Mesodermal cell (in vitro differentiated cells): ENCODE measurements at regions not wholly inside any gene's neighbourhood (a gene's known extent, or its start where the extent isn't known, plus 50 kb on each side); places are given as distances from the start of the nearest gene placed in this dataset.

Experiments used
- H3K27ac ChIP-seq: 2 replicates; pipeline ENCODE4 v1.7.0; 2013; ENCODE audit warnings: mild to moderate bottlenecking, low read depth, low read length, moderate library complexity; ENCODE audit not compliant: severe bottlenecking
- H3K36me3 ChIP-seq: 2 replicates; pipeline ENCODE4 v1.7.1; 2013; ENCODE audit warnings: mild to moderate bottlenecking, low read length, moderate library complexity; ENCODE audit not compliant: control insufficient read depth, insufficient read depth
- H3K4me1 ChIP-seq: one replicate; pipeline ENCODE4 v1.7.1; 2013; ENCODE audit warnings: mild to moderate bottlenecking, low read length; ENCODE audit not compliant: insufficient read depth, control insufficient read depth, poor library complexity, severe bottlenecking
- H3K4me3 ChIP-seq: 2 replicates; pipeline ENCODE4 v1.7.0; 2013; ENCODE audit warnings: low read length, control low read depth, mild to moderate bottlenecking; ENCODE audit not compliant: insufficient read depth, poor library complexity, severe bottlenecking; ENCODE audit errors: extremely low read depth
- H3K9me3 ChIP-seq: 2 replicates; pipeline ENCODE4 v1.7.1; 2013; ENCODE audit warnings: mild to moderate bottlenecking, low read length, moderate library complexity; ENCODE audit not compliant: control insufficient read depth
- WGBS, 2 experiments: methylation state at CpG; one replicate each; pipeline ENCODE4 v1.1.5; 2013; ENCODE audit warnings: missing lambda C conversion rate in 2 of 2; ENCODE audit not compliant: insufficient coverage in 2 of 2; 5-methylcytosine and 5-hydroxymethylcytosine counted together

DNA sequence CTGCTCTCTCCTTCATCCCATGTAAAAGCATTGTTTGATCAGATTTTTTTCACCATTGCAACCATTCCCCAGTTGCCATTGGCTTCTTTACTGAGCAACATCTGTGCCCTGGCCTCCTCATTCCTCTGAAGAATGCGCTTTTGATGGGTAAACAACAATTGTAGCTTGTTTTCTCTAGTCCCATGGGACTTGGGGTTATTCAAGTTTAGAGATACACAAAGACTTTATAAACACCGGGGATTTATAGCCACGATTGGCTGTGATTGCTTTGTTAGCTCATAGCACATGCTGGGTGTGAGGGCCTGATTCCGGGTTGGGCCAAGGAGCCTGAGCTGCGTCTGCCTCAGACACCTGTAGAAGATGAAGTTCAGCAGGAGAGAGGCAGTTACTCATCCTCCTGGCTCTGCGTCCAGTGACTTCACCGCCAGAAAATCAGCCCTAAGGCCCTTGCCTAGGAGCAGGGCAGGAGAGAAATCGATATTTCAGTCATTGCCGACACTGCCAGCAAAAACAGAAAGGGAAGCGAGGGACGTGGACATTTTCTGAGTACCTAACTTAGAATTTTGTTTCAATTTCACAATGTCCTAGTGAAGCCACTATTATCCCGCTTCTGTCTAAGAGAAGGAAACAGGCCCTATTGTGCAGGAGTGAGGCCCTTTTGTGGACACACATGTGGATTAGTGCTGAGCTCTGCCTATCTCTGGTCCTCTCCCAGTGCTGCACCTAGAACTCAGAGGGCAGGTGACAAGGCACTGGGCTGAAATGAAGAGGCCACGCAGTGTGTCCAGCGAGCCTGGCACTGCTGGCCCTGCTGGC, 159.8 kb upstream of the USP24 start:
- no peaks in the 10 kb centered on the region for H3K4me1 ChIP-seq
- no peaks in the 10 kb centered on the region for H3K9me3 ChIP-seq
- no peaks in the 10 kb centered on the region for H3K36me3 ChIP-seq
- H3K27ac ChIP-seq = no peak overlapping the region
- 87 to 94% methylated on average over 12 to 13 of the region's 14 CpGs for WGBS, 2 experiments
- H3K4me3 ChIP-seq = no peak overlapping the region

DNA sequence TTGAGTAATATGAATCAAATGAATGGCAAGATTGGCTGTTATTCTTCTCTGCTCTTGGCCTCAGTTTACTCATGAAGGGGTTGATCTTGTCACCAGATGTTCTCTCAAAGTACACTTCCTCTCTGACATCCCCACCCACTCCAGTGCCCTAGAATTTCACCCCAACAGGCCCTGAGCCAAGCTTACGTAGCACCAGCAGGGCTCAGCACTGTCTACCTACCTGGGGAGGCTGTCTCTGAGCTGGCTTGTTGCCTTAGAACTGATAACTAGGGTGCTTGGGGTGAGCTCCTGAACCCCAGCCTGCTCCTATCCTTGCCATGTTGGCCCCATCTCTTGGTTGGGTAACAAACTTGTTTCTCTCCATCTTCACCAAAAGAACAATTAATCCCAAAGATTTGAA, 159.1 kb upstream of the USP24 start:
- no peak overlapping the region for H3K4me3 ChIP-seq
- no peaks in the 10 kb centered on the region for H3K4me1 ChIP-seq
- H3K36me3 ChIP-seq = no peaks in the 10 kb centered on the region
- 83% methylated on average over 1 of the region's 1 CpG; no CpG with 5 or more reads in 1 of the 2 experiments for WGBS, 2 experiments
- no peaks in the 10 kb centered on the region for H3K9me3 ChIP-seq
- H3K27ac ChIP-seq = no peak overlapping the region

DNA sequence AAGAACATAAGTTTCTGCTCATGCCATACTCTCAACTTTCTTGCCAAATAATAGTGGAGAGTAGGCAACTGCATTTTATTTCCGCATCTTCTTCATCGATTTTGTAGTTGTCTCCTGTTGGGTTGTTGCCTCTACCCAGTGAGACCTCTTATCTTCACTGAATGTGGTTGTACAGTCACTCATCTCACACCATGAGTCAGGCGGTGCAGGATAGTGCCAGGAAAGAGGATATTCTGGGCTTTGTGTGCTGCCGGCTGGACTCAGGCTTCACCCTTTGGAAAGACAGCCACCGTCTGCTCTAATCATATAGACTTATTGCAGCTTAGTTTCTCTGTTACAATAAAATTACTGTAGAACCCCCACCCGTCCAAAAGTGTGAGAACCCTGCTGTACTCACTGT, 154.3 kb upstream of the USP24 start:
- Histone ChIP-seq H3K9me3 (no peaks in the 10 kb centered on the region), H3K36me3 (no peaks in the 10 kb centered on the region), H3K4me3 (no peak overlapping the region), H3K27ac (no peak overlapping the region), H3K4me1 (no peaks in the 10 kb centered on the region)
- 81 to 94% methylated on average over 2 to 5 of the region's 6 CpGs for WGBS, 2 experiments

DNA sequence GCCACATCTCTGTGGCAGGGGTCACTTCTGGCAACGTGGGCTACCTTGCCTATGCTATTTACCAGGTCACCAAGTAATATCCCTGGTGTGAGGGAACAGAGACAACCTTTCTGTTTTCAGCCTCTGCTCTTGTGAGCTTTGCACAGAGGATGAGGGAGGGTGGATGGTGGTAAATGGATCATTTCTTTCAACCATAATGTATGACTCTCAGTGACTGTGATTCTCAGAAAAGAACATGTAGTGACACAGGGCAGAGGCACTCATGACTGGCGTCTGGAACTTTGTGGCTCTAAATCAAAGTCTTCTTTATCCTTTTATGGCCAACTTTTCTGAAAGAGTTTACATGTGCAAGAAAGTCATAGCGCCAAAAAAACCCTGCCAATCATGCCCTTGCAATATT, 153.5 kb upstream of the USP24 start:
- H3K4me3 ChIP-seq = no peak overlapping the region
- H3K36me3 ChIP-seq = no peaks in the 10 kb centered on the region
- H3K4me1 ChIP-seq = no peaks in the 10 kb centered on the region
- no peak overlapping the region for H3K27ac ChIP-seq
- WGBS, 2 experiments = 72 to 75% methylated on average over 3 of the region's 3 CpGs
- H3K9me3 ChIP-seq = no peaks in the 10 kb centered on the region

DNA sequence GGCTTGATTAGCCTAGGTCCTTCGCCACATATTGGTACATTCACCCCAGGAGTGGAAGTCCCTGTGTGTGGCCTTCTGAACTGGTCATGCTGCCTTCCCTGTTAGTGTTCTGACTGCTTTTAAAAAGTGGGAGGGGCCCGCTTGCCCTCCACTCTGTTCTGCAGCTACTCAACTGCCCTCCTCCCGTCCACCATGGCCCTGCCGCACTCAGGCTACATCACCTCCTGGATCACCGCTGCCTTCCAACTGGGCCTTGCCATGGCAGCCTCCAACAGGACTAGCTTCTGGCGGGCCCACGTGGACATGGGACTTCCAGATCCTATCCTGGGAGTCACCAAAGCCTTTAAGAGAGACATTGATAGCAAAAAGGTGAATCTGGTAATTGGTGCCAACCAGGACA, 152.1 kb upstream of the USP24 start:
- Histone ChIP-seq H3K4me3 (no peak overlapping the region), H3K9me3 (no peaks in the 10 kb centered on the region), H3K27ac (no peak overlapping the region), H3K4me1 (peaks cover 7% of the 10 kb centered on the region), H3K36me3 (no peaks in the 10 kb centered on the region)
- WGBS, 2 experiments = 88 to 94% methylated on average over 6 to 7 of the region's 7 CpGs

DNA sequence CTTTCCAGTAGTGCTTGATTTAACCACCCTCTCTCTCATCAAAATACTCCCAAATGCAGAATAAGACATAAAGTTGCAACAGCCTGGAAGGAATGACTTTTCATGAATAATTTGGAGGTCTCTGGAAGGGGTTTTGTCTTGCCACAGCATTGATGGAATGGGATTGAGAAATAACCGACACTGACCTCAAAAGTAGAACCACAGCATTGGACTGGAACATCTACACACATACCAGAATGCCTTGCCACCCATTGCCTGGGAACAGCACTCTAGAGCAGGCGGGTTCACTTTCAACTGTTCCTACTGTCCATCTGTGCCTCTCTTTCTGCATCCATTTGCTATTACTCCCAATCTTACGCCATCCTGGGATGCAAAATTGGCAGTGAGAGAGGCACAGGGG, 149.1 kb upstream of the USP24 start:
- H3K4me1 ChIP-seq = peaks cover 7% of the 10 kb centered on the region

DNA sequence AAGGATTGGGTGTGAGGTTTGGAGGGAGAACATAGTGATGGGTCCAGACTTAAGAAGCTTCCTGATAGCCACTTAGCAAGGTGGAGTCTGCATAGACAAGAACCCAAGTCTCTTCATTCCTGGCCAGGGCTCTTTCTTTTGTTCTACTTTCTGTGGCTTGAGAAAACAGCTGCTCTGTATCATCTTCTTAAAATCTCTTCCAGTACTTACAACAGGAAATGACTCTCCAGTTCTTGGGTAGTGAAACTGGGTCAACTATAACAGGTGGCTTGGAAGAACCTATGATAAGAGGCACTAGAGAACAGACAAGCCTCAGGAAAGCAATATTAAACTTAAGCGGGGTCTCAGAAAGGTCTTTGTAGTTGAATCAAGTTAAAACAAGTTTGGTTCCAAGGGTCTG, 148.1 kb upstream of the USP24 start:
- H3K9me3 ChIP-seq = no peaks in the 10 kb centered on the region
- no peak overlapping the region for H3K27ac ChIP-seq
- no CpG with 5 or more reads among the region's 1 CpG for WGBS, 2 experiments
- no peak overlapping the region for H3K4me3 ChIP-seq
- no peaks in the 10 kb centered on the region for H3K36me3 ChIP-seq
- H3K4me1 ChIP-seq = peaks cover 7% of the 10 kb centered on the region

More for the DNA sequence above, 149.1 kb upstream of the USP24 start:
- Histone ChIP-seq H3K9me3 (no peaks in the 10 kb centered on the region), H3K4me3 (no peak overlapping the region), H3K36me3 (no peaks in the 10 kb centered on the region), H3K27ac (no peak overlapping the region)
- WGBS, 2 experiments = 80% methylated on average over 2 of the region's 3 CpGs; no CpG with 5 or more reads in 1 of the 2 experiments

DNA sequence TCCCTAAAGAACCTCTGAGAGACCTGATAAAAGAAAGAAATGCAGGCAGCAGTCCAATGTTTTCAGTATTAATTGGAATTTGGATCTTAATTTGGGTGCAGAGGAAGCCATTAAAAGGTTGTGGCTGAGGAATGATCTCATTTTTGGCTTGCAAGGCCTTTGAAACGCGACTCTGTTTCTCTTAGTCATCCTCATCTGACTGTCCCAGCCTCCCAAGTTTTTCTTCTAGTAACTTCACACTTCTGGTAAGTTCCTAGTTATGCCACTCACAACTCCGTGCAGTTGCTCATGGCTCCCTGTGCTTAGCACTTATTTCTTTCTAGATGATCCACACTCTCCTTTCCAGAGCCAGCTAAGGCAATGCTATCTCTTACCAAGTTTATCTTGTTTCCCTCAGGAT, 147.4 kb upstream of the USP24 start:
- Histone ChIP-seq H3K4me1 (peaks cover 7% of the 10 kb centered on the region), H3K4me3 (no peak overlapping the region), H3K36me3 (no peaks in the 10 kb centered on the region), H3K9me3 (no peaks in the 10 kb centered on the region), H3K27ac (no peak overlapping the region)
- 84 to 88% methylated on average over 3 of the region's 3 CpGs for WGBS, 2 experiments

DNA sequence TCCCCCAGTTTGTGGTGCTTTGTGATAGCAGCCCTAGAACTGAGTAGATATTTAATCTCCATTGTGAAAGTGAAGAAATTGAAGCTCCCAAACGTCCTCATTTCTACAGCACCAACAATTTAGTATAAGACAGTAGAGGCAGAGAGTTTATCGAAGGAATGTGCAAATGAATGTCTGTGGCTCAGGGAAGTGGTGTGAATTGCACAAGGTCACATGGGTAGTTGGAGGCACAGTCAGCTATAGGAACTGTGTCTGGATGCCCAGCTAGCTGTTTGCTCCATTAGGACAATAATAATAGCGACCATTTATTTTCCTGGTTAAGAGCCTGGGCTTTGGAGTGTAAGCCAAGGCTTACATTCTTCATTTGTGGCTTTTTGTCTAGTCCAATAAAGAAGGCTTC, 144.4 kb upstream of the USP24 start:
- 76 to 86% methylated on average over 1 to 2 of the region's 3 CpGs for WGBS, 2 experiments
- Histone ChIP-seq H3K4me1 (peaks cover 7% of the 10 kb centered on the region), H3K9me3 (no peaks in the 10 kb centered on the region), H3K4me3 (no peak overlapping the region), H3K27ac (no peak overlapping the region), H3K36me3 (no peaks in the 10 kb centered on the region)

DNA sequence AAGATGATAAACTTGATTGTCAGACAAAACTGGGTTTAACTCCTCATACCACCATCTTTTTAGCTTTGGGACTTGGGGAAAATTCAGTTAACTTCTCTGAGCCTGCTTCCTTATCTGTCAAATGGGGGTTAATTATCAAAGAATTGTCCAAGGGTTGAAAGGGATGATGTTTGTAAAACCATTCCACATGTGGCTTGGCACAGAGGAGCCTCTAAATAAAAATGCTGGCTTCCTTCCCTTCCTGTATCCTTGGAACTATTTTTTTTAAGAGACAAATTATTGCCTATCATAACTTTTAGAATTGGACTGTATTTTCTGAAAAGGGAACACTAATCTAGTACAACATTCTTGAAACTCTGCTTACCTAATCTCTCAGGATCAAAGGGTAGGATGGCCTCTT, 143.4 kb upstream of the USP24 start:
- no peaks in the 10 kb centered on the region for H3K9me3 ChIP-seq
- no peak overlapping the region for H3K27ac ChIP-seq
- peaks cover 7% of the 10 kb centered on the region for H3K4me1 ChIP-seq
- no peak overlapping the region for H3K4me3 ChIP-seq
- H3K36me3 ChIP-seq = no peaks in the 10 kb centered on the region

DNA sequence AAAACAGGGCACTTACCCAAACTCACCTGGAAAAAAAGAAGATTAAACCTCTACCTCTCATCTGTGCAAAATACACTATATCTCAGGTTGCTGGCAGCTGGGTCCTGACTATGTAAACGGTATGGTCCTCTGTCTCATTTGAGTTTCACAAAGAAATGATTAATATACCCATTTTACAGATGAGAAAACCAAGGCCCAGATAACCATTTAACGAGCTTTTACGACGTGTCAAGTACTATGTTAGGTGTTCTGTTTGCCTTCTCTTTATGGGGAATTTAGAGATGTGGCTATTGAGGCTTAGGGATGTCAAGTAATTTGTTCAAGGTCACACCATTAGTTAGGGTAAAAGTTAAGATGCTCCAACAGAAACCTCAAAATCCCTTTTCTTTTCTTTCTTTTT, 140.4 kb upstream of the USP24 start:
- Histone ChIP-seq H3K36me3 (no peaks in the 10 kb centered on the region), H3K9me3 (no peaks in the 10 kb centered on the region), H3K4me1 (no peaks in the 10 kb centered on the region), H3K4me3 (no peak overlapping the region), H3K27ac (no peak overlapping the region)
- 92 to 100% methylated on average over 1 of the region's 4 CpGs for WGBS, 2 experiments
